Calu3 (cell line): ENCODE measurements at regions not wholly inside any gene's neighbourhood (a gene's known extent, or its start where the extent isn't known, plus 50 kb on each side); places are given as distances from the start of the nearest gene placed in this dataset.
"Not testable (repeated sequence)": the region's sequence is repeated elsewhere in the genome, so short reads cannot be mapped to it uniquely, and the experiment has no call there.

Source experiments
- BruUV-seq: library from RNA; stranded (reverse); fragments of 400-500 nt; replicated peaks from 2 replicates; lab custom pipeline; 2021; lab: Mats Ljungman, UMichigan
- CTCF ChIA-PET: fragments of 300-600 bp; sonication (Branson Sonifier 250); formaldehyde crosslinking; loops from one replicate; lab custom pipeline; 2022; ENCODE audit warnings: antibody characterized with exemption; lab: Charles Lee
- DNase-seq: peaks from one replicate; pipeline ENCODE4 v3.0.0; 2022
- H3K27ac Mint-ChIP-seq: one replicate; pipeline ENCODE4 v1.8.0; 2022; ENCODE audit warnings: mixed read lengths; ENCODE audit not compliant: unreplicated experiment
- H3K27me3 Mint-ChIP-seq: one replicate; pipeline ENCODE4 v1.8.0; 2022; ENCODE audit warnings: mixed read lengths; ENCODE audit not compliant: unreplicated experiment
- H3K36me3 Mint-ChIP-seq: one replicate; pipeline ENCODE4 v1.8.0; 2022; ENCODE audit warnings: mild to moderate bottlenecking, moderate library complexity, mixed read lengths; ENCODE audit not compliant: insufficient read depth, unreplicated experiment
- H3K4me1 Mint-ChIP-seq: one replicate; pipeline ENCODE4 v1.8.0; 2022; ENCODE audit warnings: mild to moderate bottlenecking, low read depth, mixed read lengths; ENCODE audit not compliant: unreplicated experiment
- H3K4me3 Mint-ChIP-seq: one replicate; pipeline ENCODE4 v1.8.0; 2022; ENCODE audit warnings: mild to moderate bottlenecking, low read depth, moderate library complexity, mixed read lengths; ENCODE audit not compliant: unreplicated experiment
- H3K9me3 Mint-ChIP-seq: one replicate; pipeline ENCODE4 v1.8.0; 2022; ENCODE audit warnings: low read depth, mixed read lengths; ENCODE audit not compliant: unreplicated experiment
- intact Hi-C: fragments of 100-400 bp; cut with micrococcal nuclease; formaldehyde crosslinking; loops from one replicate; pipeline ENCODE4 v1.10.0; 2022; ENCODE audit not compliant: unreplicated experiment
- TF ChIP-seq, protein P1 (sequence below): fragments of 200-600 bp; IDR thresholded peaks from one replicate; pipeline ENCODE4 v1.8.0; 2022; ENCODE audit warnings: antibody characterized with exemption; ENCODE audit not compliant: unreplicated experiment

DNA sequence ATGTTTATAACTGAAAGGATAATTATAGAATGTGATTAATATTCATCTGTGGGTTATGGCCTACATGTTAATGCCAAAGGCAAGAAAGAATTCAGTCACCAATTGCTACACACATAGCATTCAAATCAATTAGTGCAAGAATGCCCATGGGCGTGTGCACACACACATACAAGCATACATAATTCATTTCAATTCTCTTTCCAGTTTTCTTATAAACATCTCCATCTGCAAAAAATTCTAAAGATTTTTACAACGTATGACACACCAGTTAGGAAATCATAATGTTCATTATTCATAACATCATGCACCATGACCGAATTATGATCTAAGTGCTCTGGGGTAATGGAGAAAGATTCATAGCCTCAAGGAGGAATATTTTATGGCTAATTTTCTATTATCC, 111.0 kb upstream of the ADTRP start:
- Mint-ChIP-seq H3K9me3 (no peaks in the 10 kb centered on the region), H3K27me3 (no peaks in the 10 kb centered on the region), H3K4me3 (no peak overlapping the region), H3K36me3 (no peaks in the 10 kb centered on the region), H3K4me1 (no peaks in the 10 kb centered on the region), H3K27ac (no peak overlapping the region)
- no peak for DNase-seq
- intact Hi-C loops = no loop called here
- TF ChIP-seq, protein P1, sequence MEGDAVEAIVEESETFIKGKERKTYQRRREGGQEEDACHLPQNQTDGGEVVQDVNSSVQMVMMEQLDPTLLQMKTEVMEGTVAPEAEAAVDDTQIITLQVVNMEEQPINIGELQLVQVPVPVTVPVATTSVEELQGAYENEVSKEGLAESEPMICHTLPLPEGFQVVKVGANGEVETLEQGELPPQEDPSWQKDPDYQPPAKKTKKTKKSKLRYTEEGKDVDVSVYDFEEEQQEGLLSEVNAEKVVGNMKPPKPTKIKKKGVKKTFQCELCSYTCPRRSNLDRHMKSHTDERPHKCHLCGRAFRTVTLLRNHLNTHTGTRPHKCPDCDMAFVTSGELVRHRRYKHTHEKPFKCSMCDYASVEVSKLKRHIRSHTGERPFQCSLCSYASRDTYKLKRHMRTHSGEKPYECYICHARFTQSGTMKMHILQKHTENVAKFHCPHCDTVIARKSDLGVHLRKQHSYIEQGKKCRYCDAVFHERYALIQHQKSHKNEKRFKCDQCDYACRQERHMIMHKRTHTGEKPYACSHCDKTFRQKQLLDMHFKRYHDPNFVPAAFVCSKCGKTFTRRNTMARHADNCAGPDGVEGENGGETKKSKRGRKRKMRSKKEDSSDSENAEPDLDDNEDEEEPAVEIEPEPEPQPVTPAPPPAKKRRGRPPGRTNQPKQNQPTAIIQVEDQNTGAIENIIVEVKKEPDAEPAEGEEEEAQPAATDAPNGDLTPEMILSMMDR = no peak
- CTCF ChIA-PET = no interaction called here
- no TSS peak for BruUV-seq

DNA sequence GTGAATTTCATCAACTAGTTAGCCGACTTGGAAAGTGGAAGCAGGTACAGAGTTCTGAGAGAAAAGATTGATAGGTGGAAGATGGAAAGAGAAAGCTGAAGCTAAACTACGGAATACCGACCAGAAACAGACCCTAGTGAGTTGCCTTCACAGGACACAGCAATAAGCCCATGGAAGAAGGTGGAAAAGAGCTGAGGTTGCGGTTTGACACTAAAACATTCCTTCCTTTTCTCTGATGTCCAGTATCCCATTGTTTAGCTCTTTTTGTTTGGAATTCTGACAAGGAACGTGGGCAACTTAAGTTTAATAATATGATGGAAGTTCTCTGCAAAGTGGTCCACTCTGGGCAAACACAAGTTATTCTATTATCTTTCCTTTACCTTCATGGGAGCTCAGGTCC, 110.1 kb upstream of the ADTRP start:
- BruUV-seq = no TSS peak
- Mint-ChIP-seq H3K36me3 (no peaks in the 10 kb centered on the region), H3K27me3 (no peaks in the 10 kb centered on the region), H3K27ac (no peak overlapping the region), H3K4me1 (no peaks in the 10 kb centered on the region), H3K4me3 (no peak overlapping the region), H3K9me3 (no peaks in the 10 kb centered on the region)
- CTCF ChIA-PET = interaction anchor here (0.6 kb wide), 1 partner anchor 1164 kb away, joined by 5 read pairs; no protein-coding TSS in a partner anchor
- intact Hi-C loops = no loop called here
- TF ChIP-seq, protein P1 = no peak
- no peak for DNase-seq

DNA sequence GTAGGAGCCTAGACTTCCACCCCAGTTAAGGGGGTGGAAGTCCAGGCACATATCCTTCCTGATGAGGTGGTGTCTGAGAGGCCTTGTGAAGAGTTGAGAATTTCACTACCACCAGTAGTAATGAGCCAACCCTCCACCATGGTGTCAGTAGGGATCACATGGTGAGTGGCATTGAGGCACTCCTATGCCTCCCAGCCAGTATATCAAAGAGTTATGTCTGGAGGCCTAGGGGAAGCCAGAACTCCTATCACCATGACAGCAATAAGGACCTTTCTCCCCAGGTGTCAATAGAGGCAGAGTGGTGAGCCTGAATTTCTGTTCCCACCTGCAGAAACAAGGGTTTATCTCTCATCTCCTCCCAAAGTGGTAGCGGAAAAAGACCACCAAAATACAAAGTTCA, 106.6 kb upstream of the ADTRP start:
- H3K27ac Mint-ChIP-seq = no peak overlapping the region
- intact Hi-C loops = no loop called here
- CTCF ChIA-PET = no interaction called here
- H3K36me3 Mint-ChIP-seq = no peaks in the 10 kb centered on the region
- no peaks in the 10 kb centered on the region for H3K27me3 Mint-ChIP-seq
- H3K9me3 Mint-ChIP-seq = no peaks in the 10 kb centered on the region
- TF ChIP-seq, protein P1 = no peak
- no peaks in the 10 kb centered on the region for H3K4me1 Mint-ChIP-seq
- no TSS peak for BruUV-seq
- DNase-seq = no peak
- H3K4me3 Mint-ChIP-seq = no peak overlapping the region

DNA sequence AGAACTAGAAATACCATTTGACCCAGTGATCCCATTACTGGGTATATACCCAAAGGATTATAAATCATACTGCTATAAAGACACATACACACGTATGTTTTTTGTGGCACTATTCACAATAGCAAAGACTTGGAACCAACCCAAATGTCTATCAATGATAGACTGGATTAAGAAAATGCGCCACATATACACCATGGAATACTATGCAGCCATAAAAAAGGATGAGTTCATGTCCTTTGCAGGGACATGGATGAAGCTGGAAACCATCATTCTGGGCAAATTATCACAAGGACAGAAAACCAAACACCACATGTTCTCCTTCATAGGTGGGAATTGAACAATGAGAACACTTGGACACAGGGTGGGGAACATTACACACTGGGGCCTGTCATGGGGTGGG, 104.9 kb upstream of the ADTRP start:
- H3K4me1 Mint-ChIP-seq, H3K27ac Mint-ChIP-seq, DNase-seq, H3K36me3 Mint-ChIP-seq, H3K9me3 Mint-ChIP-seq, BruUV-seq, intact Hi-C loops, H3K27me3 Mint-ChIP-seq, H3K4me3 Mint-ChIP-seq, CTCF ChIA-PET: not testable (repeated sequence)

DNA sequence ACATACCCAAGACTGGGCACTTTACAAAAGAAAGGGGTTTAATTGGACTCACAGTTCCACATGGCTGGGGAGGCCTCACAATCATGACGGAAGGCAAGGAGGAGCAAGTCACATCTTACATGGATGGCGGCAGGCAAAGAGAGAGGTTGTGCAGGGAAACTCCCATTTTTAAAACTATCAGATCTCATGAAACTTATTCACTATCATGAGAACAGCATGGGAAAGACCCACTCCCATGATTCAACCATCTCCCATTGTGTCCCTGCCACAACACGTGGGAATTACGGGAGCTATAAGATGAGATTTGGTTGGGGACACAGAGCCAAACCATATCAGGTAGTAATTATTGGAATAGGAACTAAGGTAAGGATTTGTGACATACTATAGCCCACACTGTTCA, 101.6 kb upstream of the ADTRP start:
- H3K4me1 Mint-ChIP-seq, H3K4me3 Mint-ChIP-seq, intact Hi-C loops, H3K27ac Mint-ChIP-seq, H3K36me3 Mint-ChIP-seq, H3K27me3 Mint-ChIP-seq, CTCF ChIA-PET, DNase-seq, H3K9me3 Mint-ChIP-seq, BruUV-seq: not testable (repeated sequence)
